ENCODE measurements at regions not wholly inside any gene's neighbourhood (a gene's known extent, or its start where the extent isn't known, plus 50 kb on each side); places are given as distances from the start of the nearest gene placed in this dataset.

DNA sequence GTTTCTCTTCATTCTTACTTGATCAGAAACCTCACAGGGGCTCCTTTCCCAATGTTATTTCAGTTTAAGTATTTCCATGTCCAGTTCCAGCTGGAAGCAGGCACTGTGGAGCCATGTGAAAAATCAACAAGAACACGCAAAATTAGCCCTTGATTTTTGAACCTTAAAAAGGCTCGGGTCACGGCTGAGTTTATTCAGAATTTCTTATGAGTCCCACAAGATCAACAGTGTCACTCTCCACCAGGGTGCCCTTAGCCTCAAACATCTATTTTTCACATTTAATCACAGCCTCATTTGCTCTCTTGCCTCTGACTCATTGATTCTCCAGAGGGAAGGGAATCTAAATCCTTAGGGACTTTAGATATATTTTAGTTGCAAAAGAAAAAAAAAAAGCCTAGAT, 157.7 kb upstream of the AVPR1A start:
- TF ChIP-seq, protein P1, sequence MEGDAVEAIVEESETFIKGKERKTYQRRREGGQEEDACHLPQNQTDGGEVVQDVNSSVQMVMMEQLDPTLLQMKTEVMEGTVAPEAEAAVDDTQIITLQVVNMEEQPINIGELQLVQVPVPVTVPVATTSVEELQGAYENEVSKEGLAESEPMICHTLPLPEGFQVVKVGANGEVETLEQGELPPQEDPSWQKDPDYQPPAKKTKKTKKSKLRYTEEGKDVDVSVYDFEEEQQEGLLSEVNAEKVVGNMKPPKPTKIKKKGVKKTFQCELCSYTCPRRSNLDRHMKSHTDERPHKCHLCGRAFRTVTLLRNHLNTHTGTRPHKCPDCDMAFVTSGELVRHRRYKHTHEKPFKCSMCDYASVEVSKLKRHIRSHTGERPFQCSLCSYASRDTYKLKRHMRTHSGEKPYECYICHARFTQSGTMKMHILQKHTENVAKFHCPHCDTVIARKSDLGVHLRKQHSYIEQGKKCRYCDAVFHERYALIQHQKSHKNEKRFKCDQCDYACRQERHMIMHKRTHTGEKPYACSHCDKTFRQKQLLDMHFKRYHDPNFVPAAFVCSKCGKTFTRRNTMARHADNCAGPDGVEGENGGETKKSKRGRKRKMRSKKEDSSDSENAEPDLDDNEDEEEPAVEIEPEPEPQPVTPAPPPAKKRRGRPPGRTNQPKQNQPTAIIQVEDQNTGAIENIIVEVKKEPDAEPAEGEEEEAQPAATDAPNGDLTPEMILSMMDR (IDR thresholded peaks at IDR 0.05; ENCODE audit: poor library complexity, severe bottlenecking), result no peak
- TF ChIP-seq REST (IDR thresholded peaks at IDR 0.05; ENCODE audit: borderline replicate concordance), result no peak
- TF ChIP-seq EP300 (conservative IDR thresholded peaks at IDR 0.05; ENCODE audit: poor library complexity, severe bottlenecking), result no peak

Measured in neural cell (in vitro differentiated cells).